Astrocyte (in vitro differentiated cells and primary cell): ENCODE measurements at regions not wholly inside any gene's neighbourhood (a gene's known extent, or its start where the extent isn't known, plus 50 kb on each side); places are given as distances from the start of the nearest gene placed in this dataset.

Source experiments
- CTCF ChIP-seq: IDR thresholded peaks from 2 replicates; pipeline ENCODE4 v1.5.1; 2011; ENCODE audit warnings: low read depth, mild to moderate bottlenecking, inconsistent platforms, low read length, moderate library complexity; ENCODE audit not compliant: insufficient read depth
- EZH2 ChIP-seq: IDR thresholded peaks from 2 replicates; pipeline ENCODE4 v1.6.1; 2012; ENCODE audit warnings: mild to moderate bottlenecking, low read length, inconsistent platforms; ENCODE audit not compliant: insufficient read depth

GRCh38 chr5:73268826-73269225, 95.8 kb downstream of the TMEM174 start:
- TF ChIP-seq CTCF (no peak), EZH2 (no peak)
